NCI-H524 treated with DMSO at 0.1 percent for 48 hours (cell line): ENCODE measurements at regions not wholly inside any gene's neighbourhood (a gene's known extent, or its start where the extent isn't known, plus 50 kb on each side); places are given as distances from the start of the nearest gene placed in this dataset.

Experiments
- DNase-seq: peaks from one replicate; lab custom pipeline; 2025; lab: John Stamatoyannopoulos, UW

GRCh38 chr13:59543418-59543817, 620.3 kb downstream of the DIAPH3 start:
- no peak for DNase-seq

GRCh38 chr13:59545007-59545406, 618.7 kb downstream of the DIAPH3 start:
- DNase-seq: no peak

- no peak for DNase-seq
Observed at GRCh38 chr13:59546178-59546577, 617.5 kb downstream of the DIAPH3 start.

GRCh38 chr13:59547950-59548349, 615.8 kb downstream of the DIAPH3 start:
- no peak for DNase-seq

GRCh38 chr13:59562924-59563323, 600.8 kb downstream of the DIAPH3 start:
- no peak for DNase-seq

GRCh38 chr13:59566561-59566960, 597.2 kb downstream of the DIAPH3 start:
- no peak for DNase-seq

GRCh38 chr13:59568306-59568705, 595.4 kb downstream of the DIAPH3 start:
- DNase-seq: no peak

GRCh38 chr13:59570204-59570603, 593.5 kb downstream of the DIAPH3 start:
- DNase-seq: no peak

GRCh38 chr13:59584101-59584500, 579.6 kb downstream of the DIAPH3 start:
- no peak for DNase-seq

- DNase-seq: no peak
Observed at GRCh38 chr13:59584761-59585670, 578.7 kb downstream of the DIAPH3 start.

GRCh38 chr13:59587030-59587429, 576.7 kb downstream of the DIAPH3 start:
- DNase-seq: no peak

GRCh38 chr13:59587971-59588716, 575.6 kb downstream of the DIAPH3 start:
- no peak for DNase-seq

- DNase-seq: no peak
Observed at GRCh38 chr13:59588717-59589067, 575.0 kb downstream of the DIAPH3 start.

GRCh38 chr13:59601993-59602392, 561.7 kb downstream of the DIAPH3 start:
- no peak for DNase-seq

GRCh38 chr13:59603646-59604045, 560.1 kb downstream of the DIAPH3 start:
- no peak for DNase-seq

GRCh38 chr13:59607172-59607571, 556.6 kb downstream of the DIAPH3 start:
- no peak for DNase-seq

GRCh38 chr13:59607780-59608233, 555.9 kb downstream of the DIAPH3 start:
- no peak for DNase-seq

GRCh38 chr13:59609421-59609820, 554.3 kb downstream of the DIAPH3 start:
- no peak for DNase-seq
